LHCN-M2 (cell line): ENCODE measurements at regions not wholly inside any gene's neighbourhood (a gene's known extent, or its start where the extent isn't known, plus 50 kb on each side); places are given as distances from the start of the nearest gene placed in this dataset.

Source experiments
- DNase-seq: peaks from one replicate; pipeline ENCODE4 v3.0.0-alpha.2; 2012; ENCODE audit warnings: low read depth

- DNase-seq = no peak
These were observed 69.8 kb upstream of the TMEM33 start for GRCh38 chr4:41865306-41865980.

GRCh38 chr4:41859087-41859486, 76.1 kb upstream of the TMEM33 start:
- no peak for DNase-seq

DNA sequence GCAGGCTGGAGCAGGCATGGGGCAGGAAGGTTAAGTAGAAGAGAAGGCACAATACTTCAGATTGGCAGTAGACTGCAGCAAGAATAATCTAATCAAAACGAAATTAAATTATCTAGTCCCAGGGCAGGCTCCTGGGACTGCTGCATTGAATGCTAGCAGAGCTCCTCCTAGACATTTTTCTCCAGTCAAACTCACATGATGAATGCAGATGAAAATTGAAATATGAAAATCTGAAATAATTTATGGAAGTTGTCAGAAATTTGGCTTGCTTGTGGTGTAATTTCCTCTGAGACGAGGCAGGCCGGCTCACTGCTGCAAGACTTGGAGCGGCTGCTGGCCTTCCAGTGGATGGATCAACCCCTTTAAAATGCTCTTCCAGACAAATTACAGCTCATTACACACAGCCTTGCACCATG, 78.0 kb upstream of the TMEM33 start:
- DNase-seq = no peak

- no peak for DNase-seq
These were observed 78.4 kb upstream of the TMEM33 start for GRCh38 chr4:41856797-41857196.

- DNase-seq = no peak
These were observed 81.3 kb upstream of the TMEM33 start for GRCh38 chr4:41853973-41854372.

- no peak for DNase-seq
These were observed 83.0 kb upstream of the TMEM33 start for GRCh38 chr4:41852229-41852628.

- DNase-seq = no peak
These were observed 83.6 kb upstream of the TMEM33 start for GRCh38 chr4:41851621-41852020.

- no peak for DNase-seq
These were observed 90.9 kb upstream of the TMEM33 start for GRCh38 chr4:41844327-41844726.

DNA sequence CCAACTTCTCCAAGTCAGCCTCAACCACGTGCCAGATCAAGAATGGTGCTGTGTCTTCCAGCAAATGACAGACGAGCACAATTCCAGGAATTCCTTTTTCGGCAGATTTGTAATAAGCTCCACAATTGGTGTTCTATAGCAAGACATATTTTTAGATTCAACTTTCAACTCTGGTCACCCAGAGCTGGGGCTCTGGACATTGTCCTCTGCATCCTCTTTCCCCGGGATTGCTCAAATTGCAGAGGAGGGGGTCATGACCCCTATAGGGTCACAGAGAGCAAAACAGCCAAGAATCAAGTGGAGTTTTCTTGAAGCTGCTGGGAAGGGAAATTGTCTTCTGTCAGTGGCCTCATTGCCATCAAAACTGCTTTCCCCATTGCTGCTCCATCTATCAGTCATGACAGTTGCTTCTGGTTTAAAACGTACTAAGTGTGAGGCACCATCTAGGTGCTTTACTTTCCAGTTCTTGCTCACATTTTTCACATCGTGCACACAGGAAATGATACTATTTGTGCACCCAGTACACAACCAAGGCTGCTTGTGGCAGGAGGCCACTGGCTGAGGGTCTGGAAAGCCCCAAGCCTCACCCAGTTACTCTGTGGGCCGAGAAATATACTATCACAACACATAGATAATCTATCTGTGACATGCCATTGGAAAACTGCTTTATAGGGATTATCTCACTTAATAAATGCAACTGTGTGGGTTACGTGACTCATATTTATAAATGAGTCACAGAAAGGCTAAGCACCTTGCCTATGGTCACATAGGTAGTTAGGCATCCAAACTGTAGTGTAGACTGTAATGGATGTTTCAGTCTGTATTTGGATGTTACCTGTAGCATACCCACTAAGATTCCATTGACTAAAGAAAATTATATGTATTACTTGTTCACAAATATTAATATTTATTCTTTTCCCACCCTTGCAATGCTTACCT, 91.7 kb upstream of the PHOX2B start:
- no peak for DNase-seq

- DNase-seq = no peak
These were observed 90.1 kb upstream of the PHOX2B start for GRCh38 chr4:41838590-41838989.

DNA sequence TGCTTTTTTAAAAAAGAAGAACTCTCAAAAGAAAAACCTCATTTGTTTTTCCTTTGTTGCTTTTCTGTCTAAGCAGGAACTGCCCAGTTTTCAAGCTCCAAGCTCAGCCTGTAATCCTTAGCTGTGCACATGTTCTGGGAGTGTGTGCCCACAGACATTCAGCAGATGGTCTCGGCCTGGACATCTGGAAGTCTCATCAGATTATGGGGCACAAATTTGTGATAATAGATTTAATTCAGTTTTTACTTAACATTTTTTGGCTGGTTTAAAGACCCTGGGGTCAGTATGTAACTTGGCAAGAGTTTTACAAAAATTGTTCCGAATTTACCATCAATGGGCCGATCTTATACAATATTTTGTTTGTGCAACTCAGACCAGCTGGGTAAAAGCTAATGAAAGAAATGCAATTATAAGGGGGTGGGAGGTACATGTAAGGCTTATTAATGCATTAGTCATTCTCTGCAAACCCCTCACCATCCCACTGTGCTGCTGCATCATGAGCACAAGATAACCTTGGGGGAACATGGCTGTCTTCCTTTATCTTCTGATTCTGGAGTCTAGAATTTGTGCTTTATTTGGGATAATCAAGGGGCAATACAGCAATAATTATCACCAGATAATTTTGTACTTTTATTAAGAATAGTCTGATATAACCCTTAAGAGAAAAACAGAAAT, 86.9 kb upstream of the PHOX2B start:
- no peak for DNase-seq

- DNase-seq = no peak
These were observed 84.4 kb upstream of the PHOX2B start for GRCh38 chr4:41832961-41833360.

GRCh38 chr4:41822325-41822724, 73.8 kb upstream of the PHOX2B start:
- no peak for DNase-seq

DNA sequence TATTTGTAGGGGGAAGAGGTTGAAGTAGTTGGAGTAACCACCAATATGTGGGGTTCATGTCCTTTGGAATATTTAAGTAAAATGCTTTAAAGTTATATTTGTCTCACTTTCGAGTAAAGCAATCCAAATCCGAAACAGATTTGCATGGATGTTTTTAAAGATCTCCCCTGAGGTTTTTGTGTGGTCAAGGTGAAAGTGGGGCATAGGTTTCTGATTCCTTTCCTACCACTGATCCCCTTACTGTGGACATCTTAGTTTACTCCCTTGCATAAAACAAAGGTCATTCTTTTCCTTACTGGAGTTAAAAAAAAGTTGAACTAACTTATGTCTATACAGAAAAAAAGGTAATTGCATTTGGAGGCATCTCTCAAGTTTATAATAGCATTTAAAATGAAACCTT, 71.9 kb upstream of the PHOX2B start:
- no peak for DNase-seq

- no peak for DNase-seq
These were observed 71.1 kb upstream of the PHOX2B start for GRCh38 chr4:41819621-41820020.

- no peak for DNase-seq
These were observed 66.9 kb upstream of the PHOX2B start for GRCh38 chr4:41815473-41815872.

- peak; percentile 45 for DNase-seq
These were observed 66.0 kb upstream of the PHOX2B start for GRCh38 chr4:41814565-41814964.

DNA sequence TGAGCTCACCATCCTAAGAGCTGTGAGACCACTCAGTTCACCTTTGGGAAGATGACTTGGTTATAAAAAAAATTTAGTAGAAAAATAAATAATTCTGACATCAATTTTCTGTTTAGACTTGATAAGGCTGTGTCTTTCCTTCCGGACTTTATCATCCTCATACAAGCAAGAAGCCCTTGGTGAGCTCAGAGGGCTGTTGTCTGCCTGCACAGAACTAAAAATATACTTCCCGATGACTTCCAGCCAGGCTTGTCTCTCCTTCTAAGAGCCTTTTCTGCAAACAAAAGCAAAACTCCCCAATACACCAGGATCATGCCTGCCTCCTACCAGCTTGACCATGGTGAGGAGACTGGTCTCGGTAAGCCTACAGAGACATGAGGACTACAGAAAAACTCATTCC, 58.3 kb upstream of the PHOX2B start:
- DNase-seq = no peak

DNA sequence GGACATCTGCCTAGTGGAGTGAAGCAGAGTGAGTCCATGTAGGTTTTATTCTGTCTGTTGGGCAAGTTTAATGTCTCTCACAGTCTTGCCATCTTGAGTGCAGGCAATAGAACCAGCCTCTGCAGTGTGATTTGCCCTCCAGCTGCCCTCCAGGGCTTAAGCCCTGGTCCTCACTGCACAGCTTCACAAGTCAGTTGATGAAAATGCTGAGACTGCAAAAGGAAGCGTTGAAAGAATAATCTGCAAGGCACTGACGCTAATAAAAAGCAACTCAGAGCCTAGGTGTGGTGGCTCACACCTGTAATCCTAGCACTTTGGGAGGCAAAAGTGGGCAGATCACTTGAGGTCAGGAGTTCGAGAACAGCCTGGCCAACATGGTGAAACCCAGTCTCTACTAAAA, 54.1 kb upstream of the PHOX2B start:
- no peak for DNase-seq

DNA sequence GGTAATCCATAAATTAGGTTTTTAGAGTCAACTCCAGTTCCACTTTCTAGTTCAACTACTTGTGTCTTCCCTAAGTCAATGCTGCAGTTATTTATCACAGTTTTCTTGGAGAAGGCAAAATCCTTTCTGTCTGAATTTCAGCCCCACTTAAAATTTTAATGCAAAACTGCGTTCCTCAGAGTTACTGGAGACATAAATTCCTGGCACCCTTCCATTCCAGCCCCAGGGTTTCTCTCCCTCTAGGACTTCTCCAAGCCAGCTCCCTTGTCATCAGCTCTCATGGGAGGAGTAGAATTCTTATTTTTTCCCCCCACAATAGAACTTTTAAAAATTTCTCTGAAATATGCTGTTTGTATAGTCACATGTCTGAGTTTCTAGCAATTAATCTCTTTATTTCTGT, 50.6 kb upstream of the PHOX2B start:
- no peak for DNase-seq
